HepG2 (cell line): ENCODE measurements at regions not wholly inside any gene's neighbourhood (a gene's known extent, or its start where the extent isn't known, plus 50 kb on each side); places are given as distances from the start of the nearest gene placed in this dataset.

Experiments
- ATAC-seq: fragments of 200-7000 bp; cut with Tn5 transposase; 3 replicates; pipeline ENCODE4 v1.9.1; 2020; ENCODE audit warnings: mild to moderate bottlenecking, moderate library complexity
- BruUV-seq: library from RNA; stranded (reverse); fragments of 400-500 nt; replicated peaks from 2 replicates; lab custom pipeline; 2021; lab: Mats Ljungman, UMichigan
- CTCF ChIA-PET: fragments of 300-600 bp; formaldehyde crosslinking; extraction: SDS; loops from one replicate; lab custom pipeline; 2021; ENCODE audit warnings: low total read pairs, inconsistent platforms, low intra/inter-chr PET ratio; lab: Yijun Ruan, JAX
- POLR2A ChIA-PET: fragments of 350-600 bp; sonication (Branson Sonifier 250); formaldehyde crosslinking; loops from one replicate; lab custom pipeline; 2020; ENCODE audit warnings: antibody characterized with exemption, inconsistent platforms; lab: Yijun Ruan, JAX
- DNase-seq: peaks from one replicate; pipeline ENCODE4 v3.0.0-alpha.2; 2015; ENCODE audit warnings: low spot score
- FAIRE-seq: peaks from 3 replicates; lab custom pipeline; 2011; peaks lifted over from hg19 to GRCh38; lab: Jason Lieb, UNC
- H2AFZ ChIP-seq: one replicate; pipeline ENCODE4 v1.6.1; 2011; ENCODE audit warnings: low read length, inconsistent platforms
- H3K27ac ChIP-seq: fragments of 300-600 bp; 3 replicates; pipeline ENCODE4 v1.8.0; 2011; ENCODE audit warnings: mixed run types, mild to moderate bottlenecking, mixed read lengths, low read length, inconsistent platforms; ENCODE audit not compliant: insufficient read depth; ENCODE audit errors: extremely low read length
- H3K27me3 ChIP-seq, 2 experiments: fragments of 200-600 bp in 1 of 2; 2 replicates in 1 of 2; 3 replicates in 1 of 2; pipeline versions ENCODE4 v1.6.0 to v1.8.0; 2011; ENCODE audit warnings: low read length in 2 of 2, mild to moderate bottlenecking in 2 of 2, moderate library complexity in 2 of 2, inconsistent platforms in 1 of 2; ENCODE audit not compliant: insufficient read depth in 2 of 2, control insufficient read depth in 1 of 2
- H3K36me3 ChIP-seq, 2 experiments: fragments of 200-600 bp in 1 of 2; replicated peaks in 1 of 2; 2 replicates in 1 of 2; 3 replicates in 1 of 2; pipeline versions ENCODE4 v1.5.1 to v1.8.0; 2011; ENCODE audit warnings: low read length in 2 of 2, inconsistent platforms in 1 of 2; ENCODE audit not compliant: insufficient read depth in 2 of 2, control insufficient read depth in 1 of 2
- H3K4me1 ChIP-seq: 2 replicates; pipeline ENCODE4 v1.5.1; 2012; ENCODE audit warnings: low read length, inconsistent platforms; ENCODE audit not compliant: insufficient read depth
- H3K4me2 ChIP-seq: 2 replicates; pipeline ENCODE4 v1.6.0; 2011; ENCODE audit warnings: low read depth, low read length, inconsistent platforms
- H3K4me3 ChIP-seq, 3 experiments: fragments of 200-600 bp in 1 of 3; sonication (generic), shearing (Covaris generic) in 1 of 3; replicated peaks in 1 of 3; 2 replicates each; pipeline ENCODE4 v1.5.1; 2011 to 2016; ENCODE audit warnings: low read length in 3 of 3, inconsistent platforms in 2 of 3, low read depth in 2 of 3, mild to moderate bottlenecking in 2 of 3, control low read depth in 1 of 3, mixed read lengths in 1 of 3; ENCODE audit not compliant: insufficient read depth in 1 of 3
- H3K79me2 ChIP-seq: one replicate; pipeline ENCODE4 v1.6.1; 2011; ENCODE audit warnings: low read length, inconsistent platforms; ENCODE audit not compliant: insufficient read depth
- H3K9ac ChIP-seq: 2 replicates; pipeline ENCODE4 v1.6.0; 2011; ENCODE audit warnings: mild to moderate bottlenecking, low read depth, low read length, inconsistent platforms; ENCODE audit not compliant: insufficient read depth
- H3K9me3 ChIP-seq: 2 replicates; pipeline ENCODE4 v1.5.1; 2012; ENCODE audit warnings: mild to moderate bottlenecking, low read length
- H4K20me1 ChIP-seq: 2 replicates; pipeline ENCODE4 v1.6.0; 2011; ENCODE audit warnings: inconsistent platforms, mild to moderate bottlenecking, low read length, moderate library complexity; ENCODE audit not compliant: insufficient read depth
- BRD4 ChIP-seq: sonication (generic); formaldehyde crosslinking; IDR thresholded peaks from 2 replicates; pipeline ENCODE4 v1.4.0; 2020; ENCODE audit warnings: missing genetic modification reagents
- DRAP1 ChIP-seq: IDR thresholded peaks from 2 replicates; pipeline ENCODE4 v1.6.1; 2016; ENCODE audit warnings: missing genetic modification reagents, missing compliant biosample characterization
- E2F5 ChIP-seq: sonication (generic); formaldehyde crosslinking; conservative IDR thresholded peaks from 2 replicates; pipeline ENCODE4 v1.4.0; 2020; ENCODE audit warnings: missing genetic modification reagents
- ELF1 ChIP-seq: sonication (generic); formaldehyde crosslinking; IDR thresholded peaks from 2 replicates; pipeline ENCODE4 v1.4.0; 2020; ENCODE audit warnings: missing genetic modification reagents
- FOXK2 ChIP-seq: fragments of 450-650 bp; IDR thresholded peaks from 2 replicates; pipeline ENCODE4 v1.6.1; 2016
- HDAC2 ChIP-seq: sonication (generic); formaldehyde crosslinking; IDR thresholded peaks from 2 replicates; pipeline ENCODE4 v1.4.0; 2020; ENCODE audit warnings: missing genetic modification reagents
- HES4 ChIP-seq: sonication (generic); formaldehyde crosslinking; IDR thresholded peaks from 2 replicates; pipeline ENCODE4 v1.9.0; 2021; ENCODE audit warnings: mild to moderate bottlenecking, missing genetic modification reagents, borderline replicate concordance
- MBNL3 ChIP-seq: fragments of 250-450 bp; sonication (Bioruptor Pico); conservative IDR thresholded peaks from 2 replicates; pipeline ENCODE4 v1.8.0; 2022; ENCODE audit warnings: mild to moderate bottlenecking, inconsistent platforms
- SRF ChIP-seq: IDR thresholded peaks from 2 replicates; pipeline ENCODE4 v1.6.1; 2011; ENCODE audit warnings: mild to moderate bottlenecking, low read depth, low read length, moderate library complexity
- TEAD3 ChIP-seq: optimal IDR thresholded peaks from 2 replicates; pipeline ENCODE3; 2016; ENCODE audit warnings: borderline replicate concordance
- ZBTB37 ChIP-seq: sonication (generic); formaldehyde crosslinking; IDR thresholded peaks from 2 replicates; pipeline ENCODE4 v1.4.0; 2020; ENCODE audit warnings: mild to moderate bottlenecking, missing genetic modification reagents
- ZC3H4 ChIP-seq: sonication (generic); formaldehyde crosslinking; IDR thresholded peaks from 2 replicates; pipeline ENCODE4 v1.4.0; 2020; ENCODE audit warnings: missing genetic modification reagents, borderline replicate concordance
- ZNF264 ChIP-seq: sonication (generic); formaldehyde crosslinking; IDR thresholded peaks from 2 replicates; pipeline ENCODE4 v1.4.0; 2020; ENCODE audit warnings: missing genetic modification reagents
- ZNF451 ChIP-seq: sonication (generic); formaldehyde crosslinking; IDR thresholded peaks from 2 replicates; pipeline ENCODE4 v1.5.0; 2020; ENCODE audit warnings: mild to moderate bottlenecking, missing genetic modification reagents
- ZNF549 ChIP-seq: sonication (generic); formaldehyde crosslinking; IDR thresholded peaks from 2 replicates; pipeline ENCODE4 v1.5.0; 2020; ENCODE audit warnings: missing genetic modification reagents
- ZNF672 ChIP-seq: sonication (generic); formaldehyde crosslinking; IDR thresholded peaks from 2 replicates; pipeline ENCODE4 v1.8.1; 2022; ENCODE audit warnings: missing genetic modification reagents
- ZNF775 ChIP-seq: sonication (generic); formaldehyde crosslinking; IDR thresholded peaks from 2 replicates; pipeline ENCODE4 v1.4.0; 2020; ENCODE audit warnings: missing genetic modification reagents, mild to moderate bottlenecking, moderate library complexity, borderline replicate concordance
- ZSCAN21 ChIP-seq: sonication (generic); formaldehyde crosslinking; IDR thresholded peaks from 2 replicates; pipeline ENCODE4 v1.8.0; 2022; ENCODE audit warnings: mild to moderate bottlenecking, missing genetic modification reagents, moderate library complexity, borderline replicate concordance
- WGBS: methylation state at CpG from one replicate; pipeline ENCODE4 v1.1.6; 2017; ENCODE audit warnings: low lambda C conversion rate; 5-methylcytosine and 5-hydroxymethylcytosine counted together
- in situ Hi-C: cut with HindIII; loops from 2 replicates; pipeline ENCODE4 v1.10.0; 2017; ENCODE audit warnings: low pct_unique_long_range_greater_than_20kb; ENCODE audit not compliant: extremely low pct_ligation_motif_present
- intact Hi-C: fragments of 100-400 bp; cut with micrococcal nuclease; formaldehyde crosslinking; loops from one replicate; pipeline ENCODE4 v1.10.0; 2022; ENCODE audit not compliant: unreplicated experiment

- H3K27ac ChIP-seq = no peak overlapping the region
- no peaks in the 10 kb centered on the region for H3K36me3 ChIP-seq
- H3K27me3 ChIP-seq = no peaks in the 10 kb centered on the region
- BruUV-seq = no TSS peak
- no peaks in the 10 kb centered on the region for H3K79me2 ChIP-seq
- CTCF ChIA-PET = no interaction called here
- POLR2A ChIA-PET = no interaction called here
- no peaks in the 10 kb centered on the region for H4K20me1 ChIP-seq
- peaks cover 82% of the 10 kb centered on the region for H3K9me3 ChIP-seq
- ATAC-seq (no peak), DNase-seq (no peak), FAIRE-seq (no peak)
- intact Hi-C loops (no loop called here), in situ Hi-C loops (no loop called here)
- no peaks in the 10 kb centered on the region for H3K4me1 ChIP-seq
- no peak overlapping the region for H3K4me3 ChIP-seq
- TF ChIP-seq BRD4 (CRISPR knock-in tag) (no peak), FOXK2 (no peak), ZBTB37 (CRISPR knock-in tag) (no peak), HDAC2 (no peak), ZNF451 (no peak), SRF (no peak), ZSCAN21 (CRISPR knock-in tag) (no peak), ZNF775 (no peak), ZNF264 (no peak), HES4 (no peak), MBNL3 (CRISPR knock-in tag) (no peak), TEAD3 (CRISPR knock-in tag) (no peak), ZC3H4 (CRISPR knock-in tag) (no peak), ELF1 (CRISPR knock-in tag) (no peak), E2F5 (no peak), ZNF549 (no peak), ZNF672 (CRISPR knock-in tag) (no peak), DRAP1 (CRISPR knock-in tag) (no peak)
- 55% methylated on average over 6 of the region's 6 CpGs for WGBS
- no peak overlapping the region for H3K4me2 ChIP-seq
- no peak overlapping the region for H3K9ac ChIP-seq
- H2AFZ ChIP-seq = no peak overlapping the region
Observed at GRCh38 chr13:57030671-57031070, 110.0 kb upstream of the PRR20A start.
